ENCODE measurements at regions not wholly inside any gene's neighbourhood (a gene's known extent, or its start where the extent isn't known, plus 50 kb on each side); places are given as distances from the start of the nearest gene placed in this dataset.

DNA sequence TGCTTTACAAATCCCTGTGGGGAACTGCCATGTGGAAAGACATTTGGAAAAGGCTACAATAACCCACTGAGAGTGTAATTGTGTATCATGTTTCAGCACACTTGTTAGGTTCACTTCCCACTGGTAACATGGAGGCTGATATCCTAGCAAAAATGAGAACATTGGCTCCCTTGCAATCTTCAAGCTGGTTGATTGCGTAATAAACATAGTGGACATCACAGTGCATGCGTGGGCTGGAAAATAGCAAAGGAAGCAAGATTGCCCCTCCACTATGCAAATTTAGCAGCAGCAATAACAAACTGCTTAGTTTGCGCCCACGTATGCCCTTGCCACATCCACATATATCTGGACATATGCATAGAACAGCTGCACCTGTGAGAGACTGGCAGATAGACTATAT lies 410.2 kb downstream of the MEI4 start:
- no TSS peak for BruUV-seq (replicated peaks)
- in situ Hi-C loops (cut with HindIII; ENCODE audit: extremely low pct_ligation_motif_present, low pct_unique_long_range_greater_than_20kb) (no loop called here), intact Hi-C loops (cut with micrococcal nuclease; ENCODE audit: unreplicated experiment) (no loop called here)
- Histone ChIP-seq H4K20me1 (ENCODE audit: insufficient read depth, low read length) (no peaks in the 10 kb centered on the region), H3K36me3 (replicated peaks in 1 of 2; ENCODE audit: control insufficient read depth in 1 of 2, insufficient read depth in 2 of 2, low read length in 2 of 2) (no peaks in the 10 kb centered on the region), H3K27me3 (ENCODE audit: control insufficient read depth in 1 of 2, insufficient read depth in 2 of 2, low read length in 2 of 2) (no peaks in the 10 kb centered on the region), H3K4me3 (replicated peaks in 1 of 3; ENCODE audit: insufficient read depth in 1 of 3, low read depth in 2 of 3, low read length in 3 of 3) (no peak overlapping the region), H3K79me2 (ENCODE audit: insufficient read depth, low read length) (no peaks in the 10 kb centered on the region), H3K27ac (ENCODE audit: extremely low read length, insufficient read depth, low read length) (no peak overlapping the region), H3K9ac (ENCODE audit: insufficient read depth, low read depth, low read length) (no peak overlapping the region), H3K9me3 (ENCODE audit: low read length) (peaks cover 80% of the 10 kb centered on the region), H3K4me1 (ENCODE audit: insufficient read depth, low read length) (no peaks in the 10 kb centered on the region), H3K4me2 (ENCODE audit: low read depth, low read length) (no peak overlapping the region), H2AFZ (ENCODE audit: low read length) (no peak overlapping the region)
- ATAC-seq = no peak
- TF ChIP-seq ZNF7 (CRISPR knock-in tag; IDR thresholded peaks at IDR 0.05) (no peak), SRSF4 (IDR thresholded peaks at IDR 0.05; ENCODE audit: low read depth, low read length, poor library complexity, severe bottlenecking) (no peak), CEBPG (CRISPR knock-in tag; IDR thresholded peaks at IDR 0.05) (0 out of 2 replicates have a peak, but pooled peaks have one; percentile 10), CEBPB (IDR thresholded peaks at IDR 0.05; ENCODE audit: borderline replicate concordance, low read depth, low read length) (peak; percentile 91)
- TF ChIP-seq, protein P1, sequence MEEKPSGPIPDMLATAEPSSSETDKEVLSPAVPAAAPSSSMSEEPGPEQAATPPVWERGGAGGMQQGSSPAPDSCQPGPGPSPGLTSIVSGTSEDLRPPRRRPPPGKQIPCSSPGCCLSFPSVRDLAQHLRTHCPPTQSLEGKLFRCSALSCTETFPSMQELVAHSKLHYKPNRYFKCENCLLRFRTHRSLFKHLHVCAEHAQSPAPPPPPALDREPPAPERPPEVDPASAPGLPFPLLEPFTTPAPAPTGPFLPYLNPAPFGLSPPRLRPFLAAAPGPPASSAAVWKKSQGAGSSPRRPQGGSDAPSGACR (CRISPR knock-in tag; IDR thresholded peaks at IDR 0.05) = no peak
- TF ChIP-seq, protein P2, sequence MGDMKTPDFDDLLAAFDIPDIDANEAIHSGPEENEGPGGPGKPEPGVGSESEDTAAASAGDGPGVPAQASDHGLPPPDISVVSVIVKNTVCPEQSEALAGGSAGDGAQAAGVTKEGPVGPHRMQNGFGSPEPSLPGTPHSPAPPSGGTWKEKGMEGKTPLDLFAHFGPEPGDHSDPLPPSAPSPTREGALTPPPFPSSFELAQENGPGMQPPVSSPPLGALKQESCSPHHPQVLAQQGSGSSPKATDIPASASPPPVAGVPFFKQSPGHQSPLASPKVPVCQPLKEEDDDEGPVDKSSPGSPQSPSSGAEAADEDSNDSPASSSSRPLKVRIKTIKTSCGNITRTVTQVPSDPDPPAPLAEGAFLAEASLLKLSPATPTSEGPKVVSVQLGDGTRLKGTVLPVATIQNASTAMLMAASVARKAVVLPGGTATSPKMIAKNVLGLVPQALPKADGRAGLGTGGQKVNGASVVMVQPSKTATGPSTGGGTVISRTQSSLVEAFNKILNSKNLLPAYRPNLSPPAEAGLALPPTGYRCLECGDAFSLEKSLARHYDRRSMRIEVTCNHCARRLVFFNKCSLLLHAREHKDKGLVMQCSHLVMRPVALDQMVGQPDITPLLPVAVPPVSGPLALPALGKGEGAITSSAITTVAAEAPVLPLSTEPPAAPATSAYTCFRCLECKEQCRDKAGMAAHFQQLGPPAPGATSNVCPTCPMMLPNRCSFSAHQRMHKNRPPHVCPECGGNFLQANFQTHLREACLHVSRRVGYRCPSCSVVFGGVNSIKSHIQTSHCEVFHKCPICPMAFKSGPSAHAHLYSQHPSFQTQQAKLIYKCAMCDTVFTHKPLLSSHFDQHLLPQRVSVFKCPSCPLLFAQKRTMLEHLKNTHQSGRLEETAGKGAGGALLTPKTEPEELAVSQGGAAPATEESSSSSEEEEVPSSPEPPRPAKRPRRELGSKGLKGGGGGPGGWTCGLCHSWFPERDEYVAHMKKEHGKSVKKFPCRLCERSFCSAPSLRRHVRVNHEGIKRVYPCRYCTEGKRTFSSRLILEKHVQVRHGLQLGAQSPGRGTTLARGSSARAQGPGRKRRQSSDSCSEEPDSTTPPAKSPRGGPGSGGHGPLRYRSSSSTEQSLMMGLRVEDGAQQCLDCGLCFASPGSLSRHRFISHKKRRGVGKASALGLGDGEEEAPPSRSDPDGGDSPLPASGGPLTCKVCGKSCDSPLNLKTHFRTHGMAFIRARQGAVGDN (CRISPR knock-in tag; IDR thresholded peaks at IDR 0.05) = no peak
- TF ChIP-seq, protein P3, sequence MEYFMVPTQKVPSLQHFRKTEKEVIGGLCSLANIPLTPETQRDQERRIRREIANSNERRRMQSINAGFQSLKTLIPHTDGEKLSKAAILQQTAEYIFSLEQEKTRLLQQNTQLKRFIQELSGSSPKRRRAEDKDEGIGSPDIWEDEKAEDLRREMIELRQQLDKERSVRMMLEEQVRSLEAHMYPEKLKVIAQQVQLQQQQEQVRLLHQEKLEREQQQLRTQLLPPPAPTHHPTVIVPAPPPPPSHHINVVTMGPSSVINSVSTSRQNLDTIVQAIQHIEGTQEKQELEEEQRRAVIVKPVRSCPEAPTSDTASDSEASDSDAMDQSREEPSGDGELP (IDR thresholded peaks at IDR 0.05; ENCODE audit: borderline replicate concordance, low read depth) = no peak
- ChIA-PET POLR2A (no interaction called here), CTCF (ENCODE audit: low intra/inter-chr PET ratio, low total read pairs) (no interaction called here)
- WGBS (ENCODE audit: low lambda C conversion rate) = 70% methylated on average over 4 of the region's 4 CpGs
- no peak for DNase-seq (ENCODE audit: low spot score)
- no peak for FAIRE-seq
